H1 (cell line): ENCODE measurements at regions not wholly inside any gene's neighbourhood (a gene's known extent, or its start where the extent isn't known, plus 50 kb on each side); places are given as distances from the start of the nearest gene placed in this dataset.

ENCODE experiments used
- CTCF ChIA-PET: fragments of 300-600 bp; sonication (Branson Sonifier 250); formaldehyde crosslinking; loops from one replicate; lab custom pipeline; 2021; ENCODE audit not compliant: partially characterized antibody; lab: Charles Lee
- POLR2A ChIA-PET: fragments of 300-600 bp; sonication (Branson Sonifier 250); formaldehyde crosslinking; loops from one replicate; lab custom pipeline; 2021; ENCODE audit warnings: inconsistent platforms; ENCODE audit not compliant: partially characterized antibody; lab: Charles Lee
- DNase-seq, 2 experiments: peaks; one replicate each; pipeline versions ENCODE4 v3.0.0 to v3.0.0-alpha.2; 2010 to 2022; ENCODE audit warnings: low spot score in 2 of 2, low read depth in 1 of 2, mixed read lengths in 1 of 2
- FAIRE-seq: peaks from 2 replicates; lab custom pipeline; 2011; peaks lifted over from hg19 to GRCh38; lab: Jason Lieb, UNC
- H2AFZ ChIP-seq: 2 replicates; pipeline ENCODE4 v1.8.1; 2012; ENCODE audit warnings: low read length, inconsistent platforms
- H2AK5ac ChIP-seq: 2 replicates; pipeline ENCODE4 v1.6.1; 2013; ENCODE audit warnings: low read depth, low read length
- H2BK120ac ChIP-seq: replicated peaks from 2 replicates; pipeline ENCODE3; 2013; ENCODE audit warnings: low read depth, low read length, inconsistent platforms
- H2BK12ac ChIP-seq: 2 replicates; pipeline ENCODE4 v1.6.1; 2013; ENCODE audit warnings: low read depth, low read length
- H2BK15ac ChIP-seq: 2 replicates; pipeline ENCODE4 v1.6.1; 2013; ENCODE audit warnings: low read length
- H2BK20ac ChIP-seq: 2 replicates; pipeline ENCODE4 v1.6.1; 2013; ENCODE audit warnings: low read length
- H2BK5ac ChIP-seq: 2 replicates; pipeline ENCODE4 v1.6.1; 2013; ENCODE audit warnings: low read depth, low read length
- H3K14ac ChIP-seq: 2 replicates; pipeline ENCODE4 v1.6.1; 2013; ENCODE audit warnings: inconsistent platforms; ENCODE audit not compliant: insufficient read length
- H3K18ac ChIP-seq: 2 replicates; pipeline ENCODE4 v1.6.1; 2013; ENCODE audit warnings: low read length; ENCODE audit errors: extremely low read depth
- H3K23ac ChIP-seq: 2 replicates; pipeline ENCODE4 v1.6.1; 2013; ENCODE audit warnings: inconsistent platforms; ENCODE audit not compliant: insufficient read length
- H3K23me2 ChIP-seq: 2 replicates; pipeline ENCODE4 v1.6.1; 2013; ENCODE audit warnings: low read depth, low read length
- H3K27ac ChIP-seq: 2 replicates; pipeline ENCODE4 v1.6.1; 2011; ENCODE audit warnings: low read depth, low read length, inconsistent platforms
- H3K27me3 ChIP-seq, 4 experiments: replicated peaks in 1 of 4; 1 replicate in 1 of 4; 2 replicates in 3 of 4; pipeline versions ENCODE4 v1.6.1 to v1.8.1; 2011 to 2013; ENCODE audit warnings: low read length in 3 of 4, mild to moderate bottlenecking in 3 of 4, inconsistent platforms in 2 of 4, mixed read lengths in 2 of 4, moderate library complexity in 1 of 4; ENCODE audit not compliant: control insufficient read depth in 3 of 4, insufficient read depth in 3 of 4; ENCODE audit errors: extremely low read depth in 1 of 4
- H3K36me3 ChIP-seq, 4 experiments: 2 replicates each; pipeline versions ENCODE4 v1.6.1 to v1.8.1; 2011 to 2013; ENCODE audit warnings: mild to moderate bottlenecking in 4 of 4, low read length in 3 of 4, moderate library complexity in 2 of 4, control low read depth in 1 of 4, inconsistent platforms in 1 of 4; ENCODE audit not compliant: insufficient read depth in 4 of 4, control insufficient read depth in 2 of 4
- H3K4ac ChIP-seq: replicated peaks from 2 replicates; pipeline ENCODE3; 2013; ENCODE audit warnings: low read length, low read depth, mixed read lengths, inconsistent platforms; ENCODE audit not compliant: insufficient read length
- H3K4me1 ChIP-seq, 4 experiments: replicated peaks in 1 of 4; 1 replicate in 1 of 4; 2 replicates in 3 of 4; pipeline versions ENCODE4 v1.6.1 to v1.8.1; 2011 to 2013; ENCODE audit warnings: low read length in 3 of 4, inconsistent platforms in 2 of 4, mixed read lengths in 1 of 4; ENCODE audit not compliant: insufficient read depth in 4 of 4, control insufficient read depth in 3 of 4
- H3K4me2 ChIP-seq, 2 experiments: 2 replicates each; pipeline versions ENCODE4 v1.6.1 to v1.8.1; 2011 to 2013; ENCODE audit warnings: low read depth in 2 of 2, low read length in 2 of 2, control low read depth in 1 of 2, inconsistent platforms in 1 of 2, mild to moderate bottlenecking in 1 of 2; ENCODE audit not compliant: insufficient read depth in 1 of 2
- H3K4me3 ChIP-seq, 4 experiments: fragments of 200-600, 300-600 bp in 1 of 4; sonication (generic), shearing (Covaris generic), sonication (Bioruptor Twin) in 1 of 4; 2 replicates each; pipeline versions ENCODE4 v1.5.1 to v1.8.1; 2011 to 2016; ENCODE audit warnings: low read length in 4 of 4, low read depth in 3 of 4, control low read depth in 2 of 4, inconsistent platforms in 2 of 4, mild to moderate bottlenecking in 2 of 4, mixed read lengths in 1 of 4, moderate library complexity in 1 of 4; ENCODE audit not compliant: insufficient read depth in 2 of 4; ENCODE audit errors: extremely low read depth in 1 of 4
- H3K56ac ChIP-seq: replicated peaks from 2 replicates; pipeline ENCODE3; 2013; ENCODE audit warnings: low read depth, mild to moderate bottlenecking, mixed read lengths, low read length, inconsistent platforms; ENCODE audit not compliant: insufficient read length
- H3K79me1 ChIP-seq: 2 replicates; pipeline ENCODE4 v1.6.1; 2013; ENCODE audit warnings: low read depth, low read length, control low read depth
- H3K79me2 ChIP-seq, 2 experiments: 2 replicates each; pipeline versions ENCODE4 v1.6.1 to v1.8.1; 2012 to 2013; ENCODE audit warnings: low read length in 2 of 2, mild to moderate bottlenecking in 2 of 2, inconsistent platforms in 1 of 2; ENCODE audit not compliant: insufficient read depth in 2 of 2, control insufficient read depth in 1 of 2
- H3K9ac ChIP-seq, 4 experiments: replicated peaks in 1 of 4; 1 replicate in 1 of 4; 2 replicates in 3 of 4; pipeline versions ENCODE4 v1.6.1 to v1.8.1; 2011 to 2013; ENCODE audit warnings: low read depth in 3 of 4, low read length in 3 of 4, control low read depth in 2 of 4, mild to moderate bottlenecking in 2 of 4, moderate library complexity in 2 of 4, inconsistent platforms in 1 of 4; ENCODE audit errors: extremely low read depth in 1 of 4
- H3K9me3 ChIP-seq, 2 experiments: 2 replicates each; pipeline versions ENCODE4 v1.6.1 to v1.8.1; 2012 to 2013; ENCODE audit warnings: mild to moderate bottlenecking in 2 of 2, moderate library complexity in 2 of 2, control low read depth in 1 of 2, inconsistent platforms in 1 of 2, low read depth in 1 of 2, low read length in 1 of 2, mixed read lengths in 1 of 2; ENCODE audit not compliant: insufficient read depth in 2 of 2
- H4K20me1 ChIP-seq, 2 experiments: replicated peaks in 1 of 2; 2 replicates each; pipeline versions ENCODE3 to v1.8.1; 2011 to 2013; ENCODE audit warnings: inconsistent platforms in 2 of 2, low read length in 2 of 2, mild to moderate bottlenecking in 1 of 2; ENCODE audit not compliant: insufficient read depth in 2 of 2, control insufficient read depth in 1 of 2
- H4K5ac ChIP-seq: 2 replicates; pipeline ENCODE4 v1.6.1; 2013; ENCODE audit warnings: low read length, low read depth, mixed read lengths, inconsistent platforms; ENCODE audit not compliant: insufficient read length
- H4K8ac ChIP-seq: 2 replicates; pipeline ENCODE4 v1.8.0; 2013; ENCODE audit warnings: mild to moderate bottlenecking, moderate library complexity, low read length, inconsistent platforms; ENCODE audit not compliant: insufficient read depth; ENCODE audit errors: extremely low read depth
- H4K91ac ChIP-seq: replicated peaks from 2 replicates; pipeline ENCODE3; 2013; ENCODE audit warnings: low read length, mixed read lengths, inconsistent platforms; ENCODE audit not compliant: insufficient read length
- ATF2 ChIP-seq: IDR thresholded peaks from 2 replicates; pipeline ENCODE4 v1.6.1; 2012; ENCODE audit warnings: low read length, inconsistent platforms
- CEBPB ChIP-seq: IDR thresholded peaks from 2 replicates; pipeline ENCODE4 v1.6.1; 2012; ENCODE audit warnings: low read depth, low read length
- EGR1 ChIP-seq: IDR thresholded peaks from 2 replicates; pipeline ENCODE4 v1.6.1; 2011; ENCODE audit warnings: low read depth, low read length, borderline replicate concordance
- EP300 ChIP-seq, 2 experiments: IDR thresholded peaks; 1 replicate in 1 of 2; 2 replicates in 1 of 2; pipeline ENCODE4 v1.6.1; 2011 to 2012; ENCODE audit warnings: low read depth in 2 of 2, low read length in 2 of 2, mild to moderate bottlenecking in 2 of 2, borderline replicate concordance in 1 of 2, inconsistent platforms in 1 of 2, moderate library complexity in 1 of 2
- FOSL1 ChIP-seq: IDR thresholded peaks from 2 replicates; pipeline ENCODE4 v1.6.1; 2011; ENCODE audit warnings: mild to moderate bottlenecking, low read depth, low read length, moderate library complexity; ENCODE audit not compliant: insufficient read depth
- GTF2F1 ChIP-seq: IDR thresholded peaks from 2 replicates; pipeline ENCODE4 v1.6.1; 2012; ENCODE audit warnings: low read depth, low read length, improper control_type of control experiment, borderline replicate concordance
- HDAC6 ChIP-seq: IDR thresholded peaks from one replicate; pipeline ENCODE4 v1.7.1; 2012; ENCODE audit warnings: low read depth, mild to moderate bottlenecking, inconsistent platforms, low read length, moderate library complexity
- KDM4A ChIP-seq: IDR thresholded peaks from one replicate; pipeline ENCODE4 v1.7.1; 2012; ENCODE audit warnings: low read depth, mild to moderate bottlenecking, moderate library complexity, low read length, inconsistent platforms; ENCODE audit not compliant: severe bottlenecking
- RFX5 ChIP-seq: IDR thresholded peaks from 2 replicates; pipeline ENCODE4 v1.6.1; 2011; ENCODE audit warnings: low read depth, low read length, improper control_type of control experiment, borderline replicate concordance
- SIX5 ChIP-seq: IDR thresholded peaks from 2 replicates; pipeline ENCODE4 v1.6.1; 2011; ENCODE audit warnings: mild to moderate bottlenecking, low read depth, low read length
- USF2 ChIP-seq: IDR thresholded peaks from 2 replicates; pipeline ENCODE4 v1.6.1; 2011; ENCODE audit warnings: low read length, improper control_type of control experiment
- YY1 ChIP-seq: IDR thresholded peaks from 2 replicates; pipeline ENCODE4 v1.6.1; 2011; ENCODE audit warnings: low read depth, mild to moderate bottlenecking, low read length
- WGBS, 2 experiments: shearing (Covaris generic) in 1 of 2; methylation state at CpG; one replicate each; pipeline versions ENCODE4 v1.1.6 to v1.1.7; 2013 to 2015; ENCODE audit warnings: low lambda C conversion rate in 2 of 2, mixed read lengths in 2 of 2, inconsistent platforms in 1 of 2, low coverage in 1 of 2, missing lambda C conversion rate in 1 of 2; ENCODE audit not compliant: insufficient replicate concordance in 2 of 2, insufficient coverage in 1 of 2, insufficient read length in 1 of 2; ENCODE audit errors: extremely low coverage in 1 of 2, missing lambda C conversion rate in 1 of 2; 5-methylcytosine and 5-hydroxymethylcytosine counted together

- Histone ChIP-seq H4K20me1 (no peaks in the 10 kb centered on the region), H3K79me2 (no peaks in the 10 kb centered on the region), H4K8ac (no peak overlapping the region), H3K9me3 (no peaks in the 10 kb centered on the region), H3K27me3 (no peaks in the 10 kb centered on the region), H2BK15ac (no peak overlapping the region), H3K36me3 (no peaks in the 10 kb centered on the region), H2AK5ac (no peak overlapping the region), H3K9ac (no peak overlapping the region), H3K4me1 (peaks cover 0 to 8% (median 4%) of the 10 kb centered on the region in 4 experiments; a peak in 4 of 7 replicates), H3K4me3 (no peak overlapping the region), H2BK5ac (no peak overlapping the region), H3K18ac (no peak overlapping the region), H3K23ac (no peak overlapping the region), H3K27ac (no peak overlapping the region), H2AFZ (peak overlapping the region; percentile 96), H2BK120ac (no peak overlapping the region), H2BK12ac (no peak overlapping the region), H3K79me1 (no peaks in the 10 kb centered on the region), H2BK20ac (no peak overlapping the region), H3K4me2 (no peak overlapping the region), H4K5ac (no peak overlapping the region), H3K14ac (no peak overlapping the region), H3K4ac (no peak overlapping the region), H4K91ac (no peak overlapping the region), H3K23me2 (no peaks in the 10 kb centered on the region), H3K56ac (no peak overlapping the region)
- DNase-seq = no peak
- FAIRE-seq = peak; percentile 92
- 70% methylated on average over 1 of the region's 1 CpG; no CpG with 5 or more reads in 1 of the 2 experiments for WGBS, 2 experiments
- POLR2A ChIA-PET = no interaction called here
- CTCF ChIA-PET = no interaction called here
- TF ChIP-seq SIX5 = peak; percentile 65
- TF ChIP-seq CEBPB = no peak
- no peak for TF ChIP-seq HDAC6
- no peak for TF ChIP-seq KDM4A
- no peak for TF ChIP-seq ATF2
- no peak for TF ChIP-seq RFX5
- no peak for TF ChIP-seq EGR1
- TF ChIP-seq EP300 (IDR thresholded peaks at IDR 0.05; ENCODE audit: borderline replicate concordance in 1 of 2, low read depth in 2 of 2, low read length in 2 of 2) = no peak
- TF ChIP-seq GTF2F1 = no peak
- TF ChIP-seq YY1 = no peak
- peak; percentile 83 for TF ChIP-seq USF2
- TF ChIP-seq FOSL1 = no peak
Observed at GRCh38 chr9:1722404-1722803, 292.7 kb upstream of the SMARCA2 start.
